ENCODE measurements at regions not wholly inside any gene's neighbourhood (a gene's known extent, or its start where the extent isn't known, plus 50 kb on each side); places are given as distances from the start of the nearest gene placed in this dataset.

GRCh38 chr6:63094947-63095346 lies 116.3 kb upstream of the FKBP1C start:
- Histone ChIP-seq H2AFZ (ENCODE audit: low read length) (no peak overlapping the region), H2BK12ac (ENCODE audit: low read depth, low read length) (no peak overlapping the region), H3K79me2 (ENCODE audit: control insufficient read depth in 1 of 2, insufficient read depth in 2 of 2, low read length in 2 of 2) (no peaks in the 10 kb centered on the region), H3K14ac (ENCODE audit: insufficient read length) (no peak overlapping the region), H3K27ac (ENCODE audit: low read depth, low read length) (no peak overlapping the region), H2BK15ac (ENCODE audit: low read length) (no peak overlapping the region), H4K20me1 (replicated peaks in 1 of 2; ENCODE audit: control insufficient read depth in 1 of 2, insufficient read depth in 2 of 2, low read length in 2 of 2) (no peaks in the 10 kb centered on the region), H2BK120ac (replicated peaks; ENCODE audit: low read depth, low read length) (no peak overlapping the region), H4K91ac (replicated peaks; ENCODE audit: insufficient read length, low read length) (no peak overlapping the region), H4K8ac (ENCODE audit: extremely low read depth, insufficient read depth, low read length) (no peak overlapping the region), H3K9ac (replicated peaks in 1 of 4; ENCODE audit: extremely low read depth in 1 of 4, low read depth in 3 of 4, low read length in 3 of 4) (no peak overlapping the region), H3K23ac (ENCODE audit: insufficient read length) (no peak overlapping the region), H3K27me3 (replicated peaks in 1 of 4; ENCODE audit: control insufficient read depth in 3 of 4, extremely low read depth in 1 of 4, insufficient read depth in 3 of 4, low read length in 3 of 4) (no peaks in the 10 kb centered on the region), H2BK20ac (ENCODE audit: low read length) (no peak overlapping the region), H3K4me3 (ENCODE audit: extremely low read depth in 1 of 4, insufficient read depth in 2 of 4, low read depth in 3 of 4, low read length in 4 of 4) (no peak overlapping the region), H3K79me1 (ENCODE audit: low read depth, low read length) (no peaks in the 10 kb centered on the region), H3K4ac (replicated peaks; ENCODE audit: insufficient read length, low read depth, low read length) (no peak overlapping the region), H3K4me1 (replicated peaks in 1 of 4; ENCODE audit: control insufficient read depth in 3 of 4, insufficient read depth in 4 of 4, low read length in 3 of 4) (no peaks in the 10 kb centered on the region), H3K4me2 (ENCODE audit: insufficient read depth in 1 of 2, low read depth in 2 of 2, low read length in 2 of 2) (no peak overlapping the region), H3K23me2 (ENCODE audit: low read depth, low read length) (no peaks in the 10 kb centered on the region), H2BK5ac (ENCODE audit: low read depth, low read length) (no peak overlapping the region), H4K5ac (ENCODE audit: insufficient read length, low read depth, low read length) (no peak overlapping the region), H3K9me3 (ENCODE audit: insufficient read depth in 2 of 2, low read depth in 1 of 2, low read length in 1 of 2) (no peaks in the 10 kb centered on the region), H2AK5ac (ENCODE audit: low read depth, low read length) (no peak overlapping the region), H3K56ac (replicated peaks; ENCODE audit: insufficient read length, low read depth, low read length) (no peak overlapping the region), H3K18ac (ENCODE audit: extremely low read depth, low read length) (no peak overlapping the region), H3K36me3 (ENCODE audit: control insufficient read depth in 2 of 4, insufficient read depth in 4 of 4, low read length in 3 of 4) (no peaks in the 10 kb centered on the region)
- DNase-seq (ENCODE audit: low read depth in 1 of 2, low spot score in 2 of 2) (no peak), FAIRE-seq (no peak)
- ChIA-PET CTCF (ENCODE audit: partially characterized antibody) (no interaction called here), POLR2A (ENCODE audit: partially characterized antibody) (no interaction called here)
- WGBS, 2 experiments (ENCODE audit: extremely low coverage in 1 of 2, insufficient coverage in 1 of 2, insufficient read length in 1 of 2, insufficient replicate concordance in 2 of 2, low coverage in 1 of 2, low lambda C conversion rate in 2 of 2, missing lambda C conversion rate in 1 of 2), result 90% methylated on average over 6 of the region's 6 CpGs; no CpG with 5 or more reads in 1 of the 2 experiments
- TF ChIP-seq JUND (IDR thresholded peaks at IDR 0.05; ENCODE audit: low read length), result no peak
- TF ChIP-seq BCL11A (IDR thresholded peaks at IDR 0.05; ENCODE audit: low read depth in 2 of 2, low read length in 2 of 2), result no peak
- no peak for TF ChIP-seq SP2 (IDR thresholded peaks at IDR 0.05; ENCODE audit: low read length)
- TF ChIP-seq CTBP2 (IDR thresholded peaks at IDR 0.05; ENCODE audit: borderline replicate concordance, insufficient read depth, insufficient read length, low read length), result no peak
- no peak for TF ChIP-seq BRCA1 (IDR thresholded peaks at IDR 0.05; ENCODE audit: low read depth, low read length)
- TF ChIP-seq POLR2AphosphoS5 (IDR thresholded peaks at IDR 0.05; ENCODE audit: low read depth, low read length), result no peak
- TF ChIP-seq RXRA (IDR thresholded peaks at IDR 0.05; ENCODE audit: insufficient read depth, low read depth, low read length), result no peak
- no peak for TF ChIP-seq SP1 (IDR thresholded peaks at IDR 0.05; ENCODE audit: low read depth, low read length)
- TF ChIP-seq PHF8 (conservative IDR thresholded peaks at IDR 0.05; ENCODE audit: low read depth, low read length), result no peak
- no peak for TF ChIP-seq EP300 (IDR thresholded peaks at IDR 0.05; ENCODE audit: borderline replicate concordance in 1 of 2, low read depth in 2 of 2, low read length in 2 of 2)
- no peak for TF ChIP-seq JUN (IDR thresholded peaks at IDR 0.05; ENCODE audit: low read depth, low read length)
- TF ChIP-seq EZH2 (IDR thresholded peaks at IDR 0.05; ENCODE audit: low read depth, low read length, severe bottlenecking), result no peak
- no peak for TF ChIP-seq RBBP5 (IDR thresholded peaks at IDR 0.05; ENCODE audit: borderline replicate concordance, low read depth, low read length)
- TF ChIP-seq NANOG (IDR thresholded peaks at IDR 0.05; ENCODE audit: insufficient read depth, low read depth, low read length, poor library complexity, severe bottlenecking), result no peak
- TF ChIP-seq SIX5 (IDR thresholded peaks at IDR 0.05; ENCODE audit: low read depth, low read length), result no peak
